GM13976 (cell line): ENCODE measurements at regions not wholly inside any gene's neighbourhood (a gene's known extent, or its start where the extent isn't known, plus 50 kb on each side); places are given as distances from the start of the nearest gene placed in this dataset.

Experiments
- DNase-seq: peaks from one replicate; pipeline ENCODE4 v3.0.0; 2012; ENCODE audit warnings: low spot score
- in situ Hi-C: fragments of 300-500 bp; cut with MboI; formaldehyde crosslinking; loops from one replicate; pipeline ENCODE4 v1.12.0; 2022; ENCODE audit warnings: low sequenced_read_pairs, mixed read lengths, inconsistent platforms; ENCODE audit not compliant: unreplicated experiment
- TF ChIP-seq, protein P1 (sequence below): IDR thresholded peaks from 2 replicates; pipeline ENCODE4 v1.5.1; 2012; ENCODE audit warnings: borderline replicate concordance, mild to moderate bottlenecking; ENCODE audit not compliant: insufficient read depth; ENCODE audit errors: extremely low read depth, missing control alignments, control extremely low read depth

DNA sequence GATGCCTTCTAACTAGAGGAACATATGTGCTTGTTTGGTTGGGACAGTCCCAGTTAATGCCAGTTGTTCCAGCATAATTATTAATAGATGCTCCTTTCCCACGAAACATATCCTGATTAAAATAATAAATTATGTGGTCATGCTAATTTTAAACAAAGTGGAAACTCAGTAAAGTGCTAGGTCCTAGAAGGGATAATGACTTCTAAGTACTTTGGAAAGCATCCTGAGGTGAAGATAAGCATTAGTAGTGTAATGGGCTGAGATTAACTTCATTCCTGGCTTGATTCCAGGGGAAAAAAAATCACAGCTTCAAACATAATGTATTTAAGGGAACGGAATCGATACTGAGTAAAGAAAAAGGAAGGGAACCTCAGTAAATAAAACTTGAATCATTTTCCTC is 213.7 kb upstream of the SNX2 start:
- DNase-seq = no peak
- TF ChIP-seq, protein P1, sequence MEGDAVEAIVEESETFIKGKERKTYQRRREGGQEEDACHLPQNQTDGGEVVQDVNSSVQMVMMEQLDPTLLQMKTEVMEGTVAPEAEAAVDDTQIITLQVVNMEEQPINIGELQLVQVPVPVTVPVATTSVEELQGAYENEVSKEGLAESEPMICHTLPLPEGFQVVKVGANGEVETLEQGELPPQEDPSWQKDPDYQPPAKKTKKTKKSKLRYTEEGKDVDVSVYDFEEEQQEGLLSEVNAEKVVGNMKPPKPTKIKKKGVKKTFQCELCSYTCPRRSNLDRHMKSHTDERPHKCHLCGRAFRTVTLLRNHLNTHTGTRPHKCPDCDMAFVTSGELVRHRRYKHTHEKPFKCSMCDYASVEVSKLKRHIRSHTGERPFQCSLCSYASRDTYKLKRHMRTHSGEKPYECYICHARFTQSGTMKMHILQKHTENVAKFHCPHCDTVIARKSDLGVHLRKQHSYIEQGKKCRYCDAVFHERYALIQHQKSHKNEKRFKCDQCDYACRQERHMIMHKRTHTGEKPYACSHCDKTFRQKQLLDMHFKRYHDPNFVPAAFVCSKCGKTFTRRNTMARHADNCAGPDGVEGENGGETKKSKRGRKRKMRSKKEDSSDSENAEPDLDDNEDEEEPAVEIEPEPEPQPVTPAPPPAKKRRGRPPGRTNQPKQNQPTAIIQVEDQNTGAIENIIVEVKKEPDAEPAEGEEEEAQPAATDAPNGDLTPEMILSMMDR = no peak
- in situ Hi-C loops = no loop called here

DNA sequence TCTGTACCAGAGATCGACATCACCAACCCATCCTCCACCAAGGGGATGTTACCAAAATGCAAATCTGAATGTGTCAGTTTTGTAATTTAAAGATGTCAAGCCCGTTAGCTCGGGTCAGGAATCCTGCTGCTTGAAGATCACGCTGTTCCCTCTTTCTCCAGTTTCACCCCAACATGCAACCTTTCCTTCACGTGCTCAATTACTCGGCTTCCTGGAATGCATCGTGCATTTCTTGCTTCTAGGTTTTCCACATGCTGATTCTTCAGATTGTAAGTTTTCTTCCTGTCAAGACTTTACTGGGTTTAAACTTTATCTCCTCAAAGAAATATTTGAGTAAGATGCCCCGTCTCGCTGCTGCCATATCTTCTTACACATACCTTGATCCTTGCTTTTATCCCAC is 209.5 kb upstream of the SNX2 start:
- in situ Hi-C loops = no loop called here
- TF ChIP-seq, protein P1 = no peak
- DNase-seq = no peak

DNA sequence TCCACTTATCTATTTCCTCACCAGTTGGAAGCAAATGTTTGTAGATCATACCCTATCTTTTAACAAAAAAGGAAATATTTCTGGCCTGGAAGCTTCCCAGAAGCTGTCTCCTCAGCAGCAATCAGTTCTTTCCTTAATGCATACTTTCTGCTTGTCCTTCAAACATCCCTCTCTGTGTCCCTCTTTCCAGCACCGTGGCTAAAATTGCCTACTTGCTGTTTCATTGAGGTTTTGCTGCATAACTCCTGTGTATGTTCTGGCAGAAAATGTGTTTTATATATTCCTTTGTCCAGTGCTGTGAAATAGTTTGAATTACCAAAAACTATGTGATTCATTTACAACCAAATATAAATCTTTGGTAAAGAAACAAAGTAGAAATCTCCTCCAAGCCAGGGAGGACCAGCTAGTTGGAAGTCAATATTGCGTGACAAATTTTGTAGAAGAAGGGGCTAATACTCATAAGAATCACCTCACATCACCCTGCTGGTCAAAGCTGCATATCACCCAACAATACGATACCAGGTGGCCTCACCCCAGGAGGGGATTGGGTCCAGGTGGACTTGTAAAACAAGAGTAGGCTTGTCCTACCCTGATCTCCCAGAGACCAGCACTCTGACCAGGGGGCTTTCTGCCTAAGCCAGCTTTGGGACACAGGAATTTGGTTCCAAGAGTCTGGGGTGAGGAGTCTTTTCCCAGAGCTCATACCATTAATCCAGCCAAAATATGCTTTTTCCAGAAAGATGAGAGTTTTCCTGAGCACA is 198.4 kb upstream of the SNX2 start:
- in situ Hi-C loops = no loop called here
- DNase-seq = no peak
- TF ChIP-seq, protein P1 = no peak

DNA sequence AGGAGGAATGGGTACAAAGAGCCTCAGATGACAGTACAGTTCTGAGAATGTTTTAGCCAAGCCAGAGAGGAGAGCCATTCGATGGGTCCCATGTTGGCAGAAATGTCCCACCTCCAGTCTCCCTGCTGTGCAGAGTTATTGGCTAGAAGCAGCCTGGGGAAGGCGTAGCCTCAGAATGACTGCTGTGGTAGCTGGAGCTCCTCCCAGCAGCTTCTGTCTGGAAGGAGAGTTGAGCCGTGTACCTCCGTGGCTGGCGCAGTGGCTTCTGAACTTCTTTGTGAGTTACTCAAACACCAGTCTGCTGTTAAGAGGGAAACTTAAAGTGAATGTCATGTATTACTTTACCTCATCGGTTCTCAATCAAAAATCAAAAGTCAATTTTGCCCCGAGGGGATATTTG is 193.3 kb upstream of the SNX2 start:
- in situ Hi-C loops = no loop called here
- no peak for DNase-seq
- TF ChIP-seq, protein P1 = no peak

DNA sequence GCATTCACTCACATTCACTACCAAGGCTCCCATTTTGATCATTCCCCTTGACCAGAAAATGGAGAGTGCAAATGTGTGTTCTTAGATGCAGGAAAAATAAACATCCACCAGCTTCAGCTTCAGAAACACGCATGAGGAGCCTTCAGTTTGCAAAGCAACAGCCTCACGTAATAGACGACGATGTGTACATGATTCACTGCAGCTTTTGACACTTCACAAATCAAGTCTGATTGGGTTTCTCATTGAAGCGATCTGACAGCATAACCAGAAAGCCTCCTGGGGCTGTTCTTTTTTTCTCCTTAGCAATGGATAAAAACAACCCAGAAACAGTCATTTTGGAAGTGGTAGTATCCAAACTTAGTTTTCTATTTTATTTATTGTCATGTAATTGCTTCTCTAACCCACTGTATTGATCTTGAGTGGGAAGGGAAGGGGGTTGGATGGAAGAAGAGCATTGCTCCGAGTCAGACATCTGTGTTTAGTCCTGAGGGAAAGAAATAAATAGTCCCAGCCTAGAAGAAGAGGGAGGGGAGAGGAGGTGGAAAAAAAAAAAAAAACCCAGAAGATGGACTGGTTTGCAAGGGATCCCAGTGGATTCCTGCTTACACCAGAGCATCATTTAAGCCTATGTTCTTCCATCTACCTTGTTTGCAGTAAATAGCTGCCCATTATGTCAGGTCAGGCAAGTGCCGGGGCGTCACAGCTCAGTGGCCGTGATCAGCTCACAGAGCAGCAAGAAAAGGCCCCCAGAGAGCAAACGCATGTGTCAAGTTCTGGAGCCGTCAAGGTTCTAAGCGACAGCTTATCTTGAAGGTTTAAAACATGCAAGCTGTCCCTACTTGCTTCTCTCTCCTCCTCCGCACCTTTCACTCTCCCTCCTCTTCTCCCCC is 190.2 kb upstream of the SNX2 start:
- in situ Hi-C loops = no loop called here
- no peak for DNase-seq

DNA sequence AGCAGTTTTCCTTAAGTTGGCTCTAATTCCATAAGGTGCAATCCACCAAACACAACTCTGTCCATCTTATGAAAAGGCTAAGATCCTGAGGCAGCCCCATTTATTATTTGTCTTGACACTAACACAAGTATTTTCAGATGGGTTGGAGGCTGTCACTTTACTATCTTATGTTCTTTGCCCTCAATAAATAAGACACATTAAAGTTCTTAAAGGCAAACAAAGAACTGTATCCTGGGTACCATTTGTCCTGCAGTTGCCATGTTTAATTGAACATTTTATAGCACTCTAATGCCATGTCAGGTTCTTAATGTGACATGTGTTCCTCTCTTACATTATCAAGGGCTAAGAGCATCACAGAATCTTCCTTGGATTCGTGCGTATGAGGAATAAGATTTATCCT is 189.5 kb upstream of the SNX2 start:
- TF ChIP-seq, protein P1 = no peak
- in situ Hi-C loops = no loop called here
- no peak for DNase-seq

More for the DNA sequence above, 190.2 kb upstream of the SNX2 start:
- TF ChIP-seq, protein P1 = no peak
